Fibroblast of skin of left quadriceps (primary cell): ENCODE measurements at regions not wholly inside any gene's neighbourhood (a gene's known extent, or its start where the extent isn't known, plus 50 kb on each side); places are given as distances from the start of the nearest gene placed in this dataset.
A peak's percentile ranks its signal among the peaks of the same experiment; 100 is the strongest.

Experiments
- DNase-seq, 2 experiments: peaks; one replicate each; pipeline ENCODE4 v3.0.0-alpha.2; 2013; ENCODE audit warnings: low read depth in 2 of 2

DNA sequence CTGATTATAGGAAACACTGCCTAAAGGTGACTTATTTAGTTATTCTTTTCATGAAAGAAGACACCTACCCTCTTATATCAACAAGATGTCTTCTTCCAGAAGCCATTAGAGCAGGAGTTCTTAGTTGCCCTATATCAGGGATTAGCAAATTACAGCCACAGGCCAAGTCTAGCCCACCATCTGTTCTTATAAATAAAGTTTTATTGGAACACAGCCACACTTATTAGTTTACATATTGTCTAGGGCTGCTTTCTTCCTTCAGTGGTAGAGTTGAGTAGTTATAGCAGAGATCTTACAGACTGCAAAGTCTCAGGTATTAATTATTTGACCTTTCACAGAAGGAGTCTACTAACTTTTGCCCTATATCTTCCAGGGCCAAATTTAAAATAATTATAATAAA, 157.2 kb upstream of the NOCT start:
- no peak for DNase-seq

- no peak for DNase-seq
Observed at GRCh38 chr4:138857416-138857815, 158.2 kb upstream of the NOCT start.

DNA sequence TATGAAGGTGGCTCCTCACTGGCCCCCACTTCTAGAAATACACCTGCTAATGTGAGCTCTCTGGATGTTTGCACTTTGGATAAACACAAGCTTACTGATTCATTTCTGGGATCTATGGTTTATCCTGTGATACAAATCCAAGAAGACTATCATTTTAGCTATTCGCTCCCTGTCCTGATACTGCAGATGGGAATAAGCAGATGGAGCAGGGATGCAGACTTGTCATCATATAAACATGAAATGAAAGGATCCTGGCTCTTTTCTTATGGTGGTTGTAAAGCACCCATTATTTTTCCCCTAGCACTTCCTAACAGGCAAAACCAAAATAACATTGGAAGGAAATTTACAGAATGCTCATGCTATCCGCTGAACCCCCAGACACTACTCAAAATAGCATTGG, 162.9 kb upstream of the NOCT start:
- DNase-seq: no peak

DNA sequence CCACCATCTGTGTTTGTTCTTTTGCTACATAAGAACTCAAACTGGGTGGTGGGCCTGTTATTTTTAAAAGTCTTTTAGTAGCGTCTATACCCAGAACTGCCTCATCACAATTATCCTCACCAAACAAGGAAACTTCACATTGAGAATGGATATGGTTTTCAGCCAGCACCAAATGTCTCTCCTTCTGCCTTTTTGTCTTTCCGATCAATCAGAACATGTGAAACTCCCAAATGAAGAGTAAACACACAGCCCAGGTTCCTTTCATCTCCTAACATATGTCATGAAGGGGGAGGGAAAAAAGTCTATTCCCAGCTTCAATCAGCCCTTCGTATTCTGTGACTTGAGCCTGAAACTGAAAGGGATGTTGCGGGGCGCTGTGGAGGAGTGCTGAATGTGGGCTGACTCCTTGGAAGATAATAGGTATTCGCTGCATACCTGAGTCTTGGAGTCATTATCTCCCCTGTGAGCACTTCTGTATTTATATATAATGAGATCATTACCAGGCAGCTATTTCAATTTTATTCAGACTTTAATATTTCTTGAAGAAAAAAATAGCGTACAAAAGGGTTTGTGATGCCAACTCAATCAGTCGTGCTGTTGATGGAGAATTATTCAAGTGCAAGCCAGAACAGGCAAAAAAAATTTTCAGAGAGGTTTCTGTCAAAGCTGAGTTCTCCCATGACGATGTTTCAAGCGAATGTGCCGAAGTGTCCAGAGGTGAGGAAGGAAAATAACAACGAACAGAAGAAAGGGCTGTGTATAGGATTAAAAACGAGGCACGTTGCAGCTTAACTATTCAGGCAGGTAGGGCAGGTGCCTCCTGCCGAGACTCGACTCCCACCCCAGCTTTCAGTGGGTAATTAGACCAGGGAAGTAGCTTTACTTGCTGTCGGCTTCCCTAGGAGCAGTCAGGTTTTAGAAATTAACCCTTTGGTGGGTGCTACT, 163.9 kb upstream of the NOCT start:
- DNase-seq: no peak

DNA sequence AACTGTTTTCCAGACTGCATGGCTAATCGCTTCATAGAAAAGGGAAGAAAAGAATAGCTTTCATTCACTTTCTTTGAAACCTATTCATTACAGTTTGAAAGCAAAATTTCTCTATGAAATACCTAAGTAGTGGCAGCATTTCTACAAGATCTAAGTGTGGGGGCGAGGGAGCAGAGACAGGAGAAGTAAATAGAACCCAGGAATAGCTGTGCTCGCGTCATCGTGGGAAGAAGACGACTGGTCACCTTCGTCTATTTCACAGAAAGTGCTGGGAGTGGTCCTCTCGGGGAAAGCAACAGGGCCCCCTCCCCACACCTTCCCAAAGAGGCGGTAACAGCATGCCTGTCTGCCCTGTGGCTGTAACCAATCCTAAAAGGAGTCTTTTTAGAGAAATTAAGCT, 169.9 kb upstream of the NOCT start:
- DNase-seq: no peak

DNA sequence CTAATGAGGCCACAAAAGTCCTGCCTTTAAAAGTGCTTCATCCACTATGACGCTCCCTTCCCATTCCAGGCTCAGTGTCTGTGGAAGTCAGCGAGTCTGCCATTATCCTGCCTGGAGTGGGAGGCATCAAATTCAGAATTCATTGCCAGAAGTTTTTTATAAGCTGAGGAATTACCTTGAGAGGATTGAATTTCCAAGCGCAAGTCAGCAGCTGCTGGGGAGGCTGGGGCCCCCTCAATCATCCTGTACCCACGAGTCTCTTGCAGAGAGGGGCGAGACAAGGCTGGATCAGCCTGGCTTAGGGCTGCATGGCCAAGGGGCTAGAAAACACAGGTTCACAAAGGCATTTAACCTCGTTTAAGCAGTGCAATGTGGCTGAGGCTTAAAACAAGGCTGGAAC, 170.5 kb upstream of the NOCT start:
- no peak for DNase-seq

GRCh38 chr4:138843616-138844015, 172.0 kb upstream of the NOCT start:
- DNase-seq: no peak

DNA sequence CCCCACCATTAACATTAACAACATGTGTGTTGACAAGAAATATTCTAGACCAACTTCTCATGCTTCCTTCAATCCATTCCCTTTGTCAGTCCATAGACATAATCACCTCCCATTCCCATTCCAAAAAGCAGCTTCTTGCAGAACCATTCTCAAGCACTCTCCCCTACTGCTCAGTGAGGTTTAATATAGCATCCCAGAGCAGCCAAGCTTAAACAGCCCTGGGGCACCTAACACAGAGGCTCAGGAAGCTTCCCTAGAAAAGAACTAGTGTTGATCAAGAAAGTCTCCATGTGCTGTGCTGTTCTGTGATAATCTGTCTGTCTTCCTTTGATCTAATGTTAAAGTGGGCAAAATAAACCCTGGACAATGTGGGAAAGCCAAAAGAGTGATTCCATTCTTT, 174.2 kb upstream of the NOCT start:
- no peak for DNase-seq

GRCh38 chr4:138838251-138838650, 177.3 kb upstream of the NOCT start:
- no peak for DNase-seq

- no peak for DNase-seq
Observed at GRCh38 chr4:138835832-138836533, 179.6 kb upstream of the NOCT start.

- DNase-seq: no peak
Observed at GRCh38 chr4:138833974-138834373, 181.6 kb upstream of the NOCT start.

- DNase-seq: no peak
Observed at GRCh38 chr4:138832563-138832962, 183.0 kb upstream of the NOCT start.

GRCh38 chr4:138831948-138832347, 183.6 kb upstream of the NOCT start:
- DNase-seq: no peak

DNA sequence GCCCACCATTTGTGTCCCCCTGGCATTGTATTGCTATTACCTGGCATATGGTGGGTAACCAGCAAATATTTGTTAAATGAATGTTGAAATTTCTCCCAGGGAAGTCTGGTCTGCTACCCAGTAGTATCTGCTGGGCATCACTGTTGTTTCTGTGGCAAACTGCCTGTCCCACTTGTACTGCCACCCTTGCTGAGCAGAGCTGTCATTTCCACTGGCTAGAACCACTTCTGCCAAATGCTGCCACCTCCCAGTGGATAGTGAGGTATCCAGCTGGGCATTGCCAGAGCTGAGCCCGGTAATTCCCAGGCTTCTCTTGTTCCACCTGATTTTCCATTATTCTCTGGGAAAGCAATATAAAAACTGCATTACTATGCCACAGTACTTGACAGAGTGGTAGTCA, 186.7 kb upstream of the NOCT start:
- DNase-seq: no peak

- no peak for DNase-seq
Observed at GRCh38 chr4:138826754-138827153, 188.8 kb upstream of the NOCT start.

- DNase-seq: no peak
Observed at GRCh38 chr4:138826322-138826721, 189.3 kb upstream of the NOCT start.

DNA sequence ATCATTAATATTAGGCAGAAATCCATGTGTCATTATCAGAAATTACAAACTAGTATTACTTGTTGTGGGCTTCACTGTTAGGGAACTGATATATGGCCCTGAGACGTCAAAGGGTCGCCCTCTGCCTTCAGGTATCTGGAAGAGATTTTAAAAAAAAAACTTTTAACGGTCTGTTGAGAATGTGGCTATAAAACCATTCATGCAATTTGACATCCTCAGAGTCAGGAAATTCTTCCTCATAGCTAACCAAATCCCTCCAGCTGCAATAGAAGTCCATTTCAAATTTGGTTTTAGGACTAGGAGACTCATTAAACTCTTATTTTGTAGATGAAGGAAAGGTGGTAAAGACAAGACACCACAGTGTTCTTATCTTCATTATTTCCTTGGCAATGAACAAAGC, 194.2 kb upstream of the NOCT start:
- DNase-seq: no peak

DNA sequence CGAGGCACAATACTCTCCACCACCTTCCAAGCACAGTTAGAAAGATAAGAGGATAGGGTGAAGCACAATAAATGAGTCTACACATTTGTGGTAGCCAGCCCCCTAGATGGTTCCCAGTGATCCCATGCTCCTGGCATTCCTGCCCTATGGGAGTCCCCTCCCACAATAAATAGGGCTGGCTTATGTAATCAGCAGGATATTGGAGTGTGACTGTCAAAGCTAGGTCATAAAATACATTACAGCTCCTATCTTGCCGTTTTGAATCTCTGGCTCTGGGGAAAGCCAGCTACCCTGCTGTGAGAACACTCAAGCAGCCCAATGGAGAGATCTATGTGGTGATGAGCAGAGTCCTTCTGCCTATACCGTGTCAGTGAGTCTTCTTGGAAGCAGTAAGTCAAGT, 198.7 kb upstream of the NOCT start:
- no peak for DNase-seq

GRCh38 chr4:138815811-138816210, 199.8 kb upstream of the NOCT start:
- no peak for DNase-seq

GRCh38 chr4:138805736-138806135, 209.8 kb upstream of the NOCT start:
- no peak for DNase-seq

GRCh38 chr4:138804711-138805110, 210.9 kb upstream of the NOCT start:
- peak in 1 of 2 experiments; percentile 3 for DNase-seq

- DNase-seq: no peak
Observed at GRCh38 chr4:138803051-138803450, 212.5 kb upstream of the NOCT start.

DNA sequence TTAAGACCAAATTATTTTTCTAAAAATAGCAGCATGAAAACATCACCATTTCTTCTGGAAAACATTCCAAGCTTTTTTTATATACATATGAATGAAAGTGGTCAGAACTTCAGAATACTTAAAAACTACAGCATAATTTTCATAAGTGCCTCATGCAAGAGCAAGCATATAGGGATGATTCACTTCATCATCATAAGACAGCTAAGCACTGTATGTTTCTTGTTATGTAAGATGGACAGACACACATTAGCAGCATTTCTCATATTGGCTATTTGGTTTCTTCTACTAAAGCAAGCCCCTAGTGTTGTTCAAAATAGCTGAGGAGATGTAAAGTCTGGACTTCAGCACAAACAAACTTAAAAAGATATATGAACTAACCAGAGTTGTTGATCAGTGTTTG, 213.1 kb upstream of the NOCT start:
- no peak for DNase-seq
